ENCODE measurements at regions not wholly inside any gene's neighbourhood (a gene's known extent, or its start where the extent isn't known, plus 50 kb on each side); places are given as distances from the start of the nearest gene placed in this dataset.

DNA sequence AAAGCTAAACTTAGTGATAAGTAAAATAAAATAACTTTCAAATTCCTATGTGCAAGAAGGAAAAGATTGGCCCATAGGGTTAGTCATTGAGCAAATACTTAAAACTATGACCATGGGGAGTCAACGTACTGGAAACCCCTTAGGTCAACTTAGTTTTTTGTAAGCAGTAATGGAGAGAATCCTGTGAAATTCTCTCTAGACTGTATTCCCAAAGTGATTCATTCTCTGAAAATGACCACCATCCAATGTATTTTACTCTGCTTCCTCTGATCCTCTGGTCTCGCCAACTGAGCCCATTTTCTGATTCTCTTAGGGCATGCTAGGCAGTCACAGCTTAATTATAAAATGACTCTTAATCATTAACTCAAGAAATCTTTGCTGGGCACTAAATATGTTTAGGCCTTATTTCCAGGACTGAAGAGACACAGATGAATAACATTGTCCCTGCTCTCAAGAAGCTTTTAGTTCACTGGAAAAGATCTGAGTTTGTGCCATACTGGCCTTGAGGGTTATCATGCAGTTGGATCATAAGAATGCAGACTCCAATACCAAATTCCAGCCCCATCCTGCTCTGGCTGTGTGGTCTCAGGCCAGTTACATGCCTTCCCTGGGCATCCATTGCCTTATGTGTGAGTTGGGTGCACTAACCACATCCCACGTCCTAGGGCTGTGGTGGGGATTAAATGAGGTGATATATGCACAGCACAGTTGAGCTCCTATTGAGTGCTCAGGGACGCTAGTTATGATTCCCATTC, 732.4 kb downstream of the AACS start:
- no peak for DNase-seq (ENCODE audit: low read depth)
- TF ChIP-seq, protein P1, sequence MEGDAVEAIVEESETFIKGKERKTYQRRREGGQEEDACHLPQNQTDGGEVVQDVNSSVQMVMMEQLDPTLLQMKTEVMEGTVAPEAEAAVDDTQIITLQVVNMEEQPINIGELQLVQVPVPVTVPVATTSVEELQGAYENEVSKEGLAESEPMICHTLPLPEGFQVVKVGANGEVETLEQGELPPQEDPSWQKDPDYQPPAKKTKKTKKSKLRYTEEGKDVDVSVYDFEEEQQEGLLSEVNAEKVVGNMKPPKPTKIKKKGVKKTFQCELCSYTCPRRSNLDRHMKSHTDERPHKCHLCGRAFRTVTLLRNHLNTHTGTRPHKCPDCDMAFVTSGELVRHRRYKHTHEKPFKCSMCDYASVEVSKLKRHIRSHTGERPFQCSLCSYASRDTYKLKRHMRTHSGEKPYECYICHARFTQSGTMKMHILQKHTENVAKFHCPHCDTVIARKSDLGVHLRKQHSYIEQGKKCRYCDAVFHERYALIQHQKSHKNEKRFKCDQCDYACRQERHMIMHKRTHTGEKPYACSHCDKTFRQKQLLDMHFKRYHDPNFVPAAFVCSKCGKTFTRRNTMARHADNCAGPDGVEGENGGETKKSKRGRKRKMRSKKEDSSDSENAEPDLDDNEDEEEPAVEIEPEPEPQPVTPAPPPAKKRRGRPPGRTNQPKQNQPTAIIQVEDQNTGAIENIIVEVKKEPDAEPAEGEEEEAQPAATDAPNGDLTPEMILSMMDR (IDR thresholded peaks at IDR 0.05; ENCODE audit: low read depth, low read length) = no peak
- TF ChIP-seq, protein P2, sequence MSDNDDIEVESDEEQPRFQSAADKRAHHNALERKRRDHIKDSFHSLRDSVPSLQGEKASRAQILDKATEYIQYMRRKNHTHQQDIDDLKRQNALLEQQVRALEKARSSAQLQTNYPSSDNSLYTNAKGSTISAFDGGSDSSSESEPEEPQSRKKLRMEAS (IDR thresholded peaks at IDR 0.05; ENCODE audit: low read depth, low read length) = no peak
- TF ChIP-seq POLR2A (IDR thresholded peaks at IDR 0.05; ENCODE audit: extremely low read depth, insufficient read length) = no peak
- no peak for TF ChIP-seq MYC (IDR thresholded peaks at IDR 0.05; ENCODE audit: low read depth, low read length)
- H3K4me3 ChIP-seq (ENCODE audit: low read depth, low read length) = no peak overlapping the region

DNA sequence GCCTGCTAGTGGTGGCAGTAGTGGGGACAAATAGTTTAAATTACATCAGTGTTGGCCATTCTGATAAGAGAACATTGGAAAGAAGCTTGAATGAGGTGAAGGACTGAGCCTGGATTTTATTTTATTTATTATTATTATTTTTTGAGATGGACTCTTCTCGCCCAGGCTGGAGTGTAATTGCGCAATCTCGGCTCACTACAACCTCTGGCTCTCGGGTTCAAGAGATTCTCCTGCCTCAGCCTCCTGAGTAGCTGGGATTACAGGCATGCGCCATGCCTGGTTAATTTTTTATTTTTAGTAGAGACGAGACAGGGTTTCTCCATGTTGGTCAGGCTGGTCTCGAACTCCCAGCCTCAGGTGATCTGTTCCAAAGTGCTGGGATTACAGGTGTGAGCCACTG, 739.4 kb downstream of the AACS start:
- no peak for TF ChIP-seq MYC (IDR thresholded peaks at IDR 0.05; ENCODE audit: low read depth, low read length)
- no peak for TF ChIP-seq POLR2A (IDR thresholded peaks at IDR 0.05; ENCODE audit: extremely low read depth, insufficient read length)
- TF ChIP-seq, protein P2 (IDR thresholded peaks at IDR 0.05; ENCODE audit: low read depth, low read length) = no peak
- H3K4me3 ChIP-seq (ENCODE audit: low read depth, low read length) = no peak overlapping the region
- no peak for DNase-seq (ENCODE audit: low read depth)

DNA sequence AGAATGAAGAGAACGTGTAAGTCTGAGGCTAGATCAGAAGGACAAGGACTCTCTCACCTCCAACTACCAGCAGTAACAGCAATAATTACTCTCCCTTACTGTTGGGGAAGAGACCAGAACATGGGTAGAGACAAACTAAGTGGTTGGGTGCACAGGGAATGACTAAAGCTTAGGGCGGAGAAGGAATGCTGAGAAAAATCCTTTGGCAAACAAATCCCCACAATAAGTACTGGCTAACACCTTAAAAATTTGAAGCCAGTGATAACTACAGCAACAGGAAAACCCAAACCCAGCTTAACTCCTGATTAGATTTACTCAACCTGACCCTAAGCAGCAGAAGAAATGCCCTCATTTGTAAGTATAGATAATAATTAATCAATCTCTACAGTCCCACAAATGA, 759.0 kb downstream of the AACS start:
- TF ChIP-seq POLR2A (IDR thresholded peaks at IDR 0.05; ENCODE audit: extremely low read depth, insufficient read length) = no peak
- TF ChIP-seq, protein P2 (IDR thresholded peaks at IDR 0.05; ENCODE audit: low read depth, low read length) = no peak
- TF ChIP-seq MYC (IDR thresholded peaks at IDR 0.05; ENCODE audit: low read depth, low read length) = no peak
- TF ChIP-seq, protein P1 (IDR thresholded peaks at IDR 0.05; ENCODE audit: low read depth, low read length) = no peak
- H3K4me3 ChIP-seq (ENCODE audit: low read depth, low read length) = no peak overlapping the region
- DNase-seq (ENCODE audit: low read depth) = no peak

DNA sequence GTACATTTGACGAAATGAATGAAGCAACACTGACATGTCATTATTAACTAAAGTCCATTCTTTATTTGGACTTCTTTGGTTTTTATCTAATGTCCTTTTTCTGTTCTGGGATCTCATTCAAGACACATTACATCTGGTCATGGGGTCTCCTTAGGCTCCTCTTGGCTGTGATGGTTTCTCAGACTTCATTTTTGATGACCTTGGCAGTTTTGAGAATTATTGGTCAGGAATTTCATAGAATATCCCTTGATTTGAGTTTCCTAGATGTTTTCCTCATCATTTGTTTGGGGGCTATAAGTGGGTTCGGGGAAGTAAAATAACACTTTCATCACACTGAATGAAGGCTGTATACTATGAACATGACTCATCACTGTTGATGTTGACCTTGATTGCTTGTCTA, 770.6 kb downstream of the AACS start:
- no peak for DNase-seq (ENCODE audit: low read depth)
- TF ChIP-seq, protein P2 (IDR thresholded peaks at IDR 0.05; ENCODE audit: low read depth, low read length) = no peak
- TF ChIP-seq POLR2A (IDR thresholded peaks at IDR 0.05; ENCODE audit: extremely low read depth, insufficient read length) = no peak
- TF ChIP-seq MYC (IDR thresholded peaks at IDR 0.05; ENCODE audit: low read depth, low read length) = no peak
- TF ChIP-seq, protein P1 (IDR thresholded peaks at IDR 0.05; ENCODE audit: low read depth, low read length) = no peak
- H3K4me3 ChIP-seq (ENCODE audit: low read depth, low read length) = no peak overlapping the region

DNA sequence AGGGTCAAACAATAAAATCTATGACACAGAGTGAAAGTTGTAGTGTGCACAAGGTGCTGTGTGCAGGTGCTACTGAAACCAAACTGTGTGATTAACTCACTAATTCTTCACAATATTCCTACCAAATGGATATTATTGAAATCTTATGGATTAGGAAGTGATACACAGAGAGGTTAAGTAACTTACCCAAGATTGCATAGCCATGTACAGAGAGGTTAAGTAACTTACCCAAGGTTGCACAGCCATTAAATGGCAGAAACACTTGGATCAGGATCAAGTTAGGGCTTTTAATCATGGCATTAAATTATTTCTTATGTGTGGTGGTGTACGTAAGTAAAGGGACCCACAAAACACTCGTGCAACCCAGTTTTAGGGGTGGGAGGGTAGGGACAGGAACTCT, 771.4 kb downstream of the AACS start:
- TF ChIP-seq POLR2A (IDR thresholded peaks at IDR 0.05; ENCODE audit: extremely low read depth, insufficient read length) (no peak), MYC (IDR thresholded peaks at IDR 0.05; ENCODE audit: low read depth, low read length) (no peak)
- TF ChIP-seq, protein P2 (IDR thresholded peaks at IDR 0.05; ENCODE audit: low read depth, low read length) = no peak
- TF ChIP-seq, protein P1 (IDR thresholded peaks at IDR 0.05; ENCODE audit: low read depth, low read length) = no peak
- no peak overlapping the region for H3K4me3 ChIP-seq (ENCODE audit: low read depth, low read length)
- DNase-seq (ENCODE audit: low read depth) = no peak

DNA sequence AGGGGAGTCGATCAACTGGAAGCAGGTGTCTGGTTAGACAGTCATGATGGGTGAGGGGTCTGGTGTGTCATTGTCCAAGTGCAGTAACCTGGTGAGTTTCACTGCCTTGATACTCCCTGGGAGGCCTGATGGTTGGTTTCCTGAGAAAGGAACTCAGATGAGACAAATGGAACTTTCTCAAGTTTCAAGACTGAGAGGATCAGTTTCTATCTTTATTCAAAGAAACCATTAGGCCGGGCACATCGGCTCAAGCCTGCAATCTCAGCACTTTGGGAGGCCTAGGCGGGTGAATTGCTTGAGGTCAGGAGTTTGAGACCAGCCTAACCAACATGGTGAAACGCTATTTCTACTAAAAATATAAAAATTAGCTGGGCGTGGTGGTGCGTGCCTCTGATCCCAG, 776.1 kb downstream of the AACS start:
- DNase-seq (ENCODE audit: low read depth) = no peak
- TF ChIP-seq, protein P2 (IDR thresholded peaks at IDR 0.05; ENCODE audit: low read depth, low read length) = no peak
- TF ChIP-seq MYC (IDR thresholded peaks at IDR 0.05; ENCODE audit: low read depth, low read length) (no peak), POLR2A (IDR thresholded peaks at IDR 0.05; ENCODE audit: extremely low read depth, insufficient read length) (no peak)
- TF ChIP-seq, protein P1 (IDR thresholded peaks at IDR 0.05; ENCODE audit: low read depth, low read length) = no peak
- H3K4me3 ChIP-seq (ENCODE audit: low read depth, low read length) = no peak overlapping the region
